ENCODE measurements at regions not wholly inside any gene's neighbourhood (a gene's known extent, or its start where the extent isn't known, plus 50 kb on each side); places are given as distances from the start of the nearest gene placed in this dataset.
"Not testable (repeated sequence)": the region's sequence is repeated elsewhere in the genome, so short reads cannot be mapped to it uniquely, and the experiment has no call there.

GRCh38 chr6:23754197-23754596 lies 371.8 kb upstream of the NRSN1 start:
- no peak for DNase-seq (ENCODE audit: low spot score)

- no peak for DNase-seq (ENCODE audit: low spot score)
These were observed 350.9 kb upstream of the NRSN1 start for GRCh38 chr6:23775127-23775526.

GRCh38 chr6:23783901-23784300 lies 342.1 kb upstream of the NRSN1 start:
- DNase-seq (ENCODE audit: low spot score) = no peak

GRCh38 chr6:23784301-23784919 lies 341.6 kb upstream of the NRSN1 start:
- no peak for DNase-seq (ENCODE audit: low spot score)

GRCh38 chr6:23790756-23791155 lies 335.3 kb upstream of the NRSN1 start:
- no peak for DNase-seq (ENCODE audit: low spot score)

GRCh38 chr6:23797041-23797440 lies 329.0 kb upstream of the NRSN1 start:
- DNase-seq (ENCODE audit: low spot score) = no peak

- not testable (repeated sequence) for DNase-seq (ENCODE audit: low spot score)
These were observed 321.7 kb upstream of the NRSN1 start for GRCh38 chr6:23804289-23804688.

GRCh38 chr6:23821141-23821540 lies 304.9 kb upstream of the NRSN1 start:
- DNase-seq (ENCODE audit: low spot score) = not testable (repeated sequence)

DNA sequence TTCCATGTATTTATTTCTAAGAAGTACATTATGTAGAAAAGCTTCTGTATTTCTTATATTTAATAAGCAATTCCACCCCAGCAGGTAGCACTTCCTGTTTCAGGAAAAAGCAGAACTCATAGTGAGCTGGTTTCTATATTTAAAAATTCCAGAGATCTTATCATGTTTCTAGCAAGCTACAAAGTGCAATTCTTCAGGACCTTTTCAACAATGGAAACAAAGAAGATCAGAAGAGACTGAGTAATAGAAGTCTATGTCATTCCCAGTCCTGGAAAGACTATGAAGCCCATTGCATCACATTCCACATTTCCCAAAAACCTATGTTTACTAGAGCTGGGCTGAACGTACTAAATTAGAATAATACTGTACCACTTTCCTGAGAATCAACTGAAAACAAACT lies 302.6 kb upstream of the NRSN1 start:
- no peak for DNase-seq (ENCODE audit: low spot score)

GRCh38 chr6:23826572-23826971 lies 299.4 kb upstream of the NRSN1 start:
- DNase-seq (ENCODE audit: low spot score) = no peak

- DNase-seq (ENCODE audit: low spot score) = no peak
These were observed 297.2 kb upstream of the NRSN1 start for GRCh38 chr6:23828861-23829260.

DNA sequence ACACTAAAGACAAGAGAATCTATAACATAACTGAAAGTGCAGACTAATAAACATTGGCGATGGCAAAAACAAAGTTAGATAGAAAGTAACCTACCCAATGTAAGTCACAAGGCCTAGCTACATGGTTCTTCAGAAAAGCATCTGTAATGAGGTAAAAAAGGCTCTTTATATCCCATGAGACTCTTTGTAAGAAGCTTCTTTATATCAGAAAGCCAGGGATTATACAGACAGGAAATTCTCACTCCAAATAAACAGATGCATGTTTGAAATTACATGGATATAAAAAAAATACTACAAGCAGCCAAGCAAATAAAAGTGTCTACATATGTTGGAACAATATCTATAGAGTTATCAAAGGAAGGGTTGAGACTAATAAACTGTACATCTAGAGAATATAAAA lies 284.9 kb upstream of the NRSN1 start:
- DNase-seq (ENCODE audit: low spot score) = no peak

DNA sequence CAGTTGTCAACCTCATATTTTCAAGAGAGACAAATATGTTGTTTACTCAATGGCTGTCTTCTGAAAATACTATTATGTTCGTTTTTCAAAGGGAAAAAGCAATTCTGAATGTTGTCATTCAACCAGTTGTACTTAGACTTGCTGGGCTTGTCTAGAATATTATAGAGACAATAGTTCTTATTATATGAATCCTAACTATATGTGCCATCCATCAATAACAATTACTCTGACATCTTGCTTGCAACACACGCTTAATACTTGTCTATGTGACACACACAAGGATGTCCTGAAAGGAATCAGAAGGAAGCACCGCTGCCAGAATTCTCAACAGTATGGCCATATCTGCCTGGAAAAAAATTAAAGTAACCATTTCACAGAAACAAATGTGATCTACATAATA lies 283.3 kb upstream of the NRSN1 start:
- DNase-seq (ENCODE audit: low spot score) = no peak

GRCh38 chr6:23851522-23851921 lies 274.5 kb upstream of the NRSN1 start:
- no peak for DNase-seq (ENCODE audit: low spot score)

GRCh38 chr6:23853566-23854133 lies 272.4 kb upstream of the NRSN1 start:
- DNase-seq (ENCODE audit: low spot score) = not testable (repeated sequence)

DNA sequence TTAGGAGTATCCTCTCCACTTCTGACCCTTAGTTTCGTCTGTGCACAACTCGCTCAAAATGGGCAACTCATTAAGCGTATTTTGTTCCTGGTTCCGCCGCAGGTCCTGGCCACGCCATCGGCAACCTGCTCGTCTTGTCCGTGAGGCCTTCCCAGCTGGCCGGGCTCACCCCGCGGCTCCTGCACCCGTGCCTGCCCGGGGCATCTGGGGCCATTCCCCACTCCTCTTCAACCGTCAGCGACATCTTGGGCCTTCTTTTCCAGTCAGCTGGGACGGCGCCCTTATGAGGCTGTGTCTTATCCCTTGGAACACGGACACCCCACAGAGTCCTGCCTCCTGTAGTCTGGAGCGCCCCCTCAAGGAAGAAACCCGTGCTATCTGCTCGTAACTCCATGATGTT lies 271.9 kb upstream of the NRSN1 start:
- DNase-seq (ENCODE audit: low spot score) = not testable (repeated sequence)

- DNase-seq (ENCODE audit: low spot score) = no peak
These were observed 270.4 kb upstream of the NRSN1 start for GRCh38 chr6:23855497-23856116.

- DNase-seq (ENCODE audit: low spot score) = no peak
These were observed 255.5 kb upstream of the NRSN1 start for GRCh38 chr6:23870496-23870895.

DNA sequence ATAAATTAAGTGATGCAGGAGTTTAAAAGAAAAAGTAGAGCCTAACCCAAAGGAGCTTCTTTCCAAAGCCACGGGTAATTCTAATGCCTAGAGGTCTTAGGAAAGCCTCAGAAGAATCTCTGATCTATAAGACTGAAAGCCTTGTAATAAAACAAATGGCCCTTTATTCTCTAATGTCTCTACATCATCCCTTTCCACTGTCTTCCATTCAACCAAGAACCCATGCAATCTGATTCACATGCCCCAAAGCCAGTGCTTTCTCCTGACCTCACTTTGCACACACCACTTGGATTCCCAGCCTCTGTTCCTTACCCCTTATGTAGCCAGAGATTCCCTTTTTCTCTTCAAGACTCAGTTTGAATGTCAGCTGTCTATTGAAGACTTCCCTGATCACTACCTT lies 252.9 kb upstream of the NRSN1 start:
- no peak for DNase-seq (ENCODE audit: low spot score)

GRCh38 chr6:23875006-23875405 lies 251.0 kb upstream of the NRSN1 start:
- DNase-seq (ENCODE audit: low spot score) = no peak

GRCh38 chr6:23879816-23880215 lies 246.2 kb upstream of the NRSN1 start:
- no peak for DNase-seq (ENCODE audit: low spot score)

DNA sequence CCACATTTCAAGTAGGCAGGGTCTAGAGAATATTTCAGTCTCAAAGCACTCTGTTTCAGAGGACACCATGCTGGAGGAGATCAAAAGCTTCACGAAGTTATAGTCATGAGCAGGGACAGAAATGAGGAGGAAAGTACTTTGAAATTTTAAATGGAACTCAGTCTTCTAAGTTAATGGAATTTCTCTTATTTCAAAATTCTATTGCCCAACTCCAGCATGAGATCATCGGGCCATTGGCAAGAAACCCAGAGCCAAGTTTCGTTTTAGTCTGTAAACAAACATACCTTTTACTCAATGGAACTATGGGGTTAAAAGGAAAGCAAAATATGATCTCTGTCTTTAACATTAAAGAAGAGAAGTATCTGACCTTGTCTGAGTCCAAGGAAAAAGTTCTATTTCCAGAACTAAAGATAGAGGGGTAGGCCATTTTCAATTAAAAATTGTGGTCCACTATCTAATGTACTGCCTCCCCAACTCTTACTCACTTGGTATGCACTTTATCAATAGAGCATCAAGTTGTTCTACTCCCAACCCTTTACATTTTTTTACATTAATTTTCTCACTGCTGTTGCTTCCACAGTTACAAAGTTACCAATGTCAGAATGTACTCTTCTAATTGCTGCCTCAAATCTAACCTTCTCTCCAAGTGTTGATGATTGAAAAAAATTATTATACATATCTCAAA lies 235.3 kb upstream of the NRSN1 start:
- no peak for DNase-seq (ENCODE audit: low spot score)

- DNase-seq (ENCODE audit: low spot score) = no peak
These were observed 220.7 kb upstream of the NRSN1 start for GRCh38 chr6:23905133-23905815.

All from LoVo (cell line).